GM12891 (cell line): ENCODE measurements at regions not wholly inside any gene's neighbourhood (a gene's known extent, or its start where the extent isn't known, plus 50 kb on each side); places are given as distances from the start of the nearest gene placed in this dataset.

Experiments used
- POLR2A ChIP-seq: IDR thresholded peaks from 2 replicates; pipeline ENCODE4 v1.6.1; 2011; ENCODE audit warnings: low read depth, low read length, control low read depth
- POLR2AphosphoS5 ChIP-seq: IDR thresholded peaks from 2 replicates; pipeline ENCODE4 v1.6.1; 2011; ENCODE audit warnings: low read depth, low read length, control low read depth
- POU2F2 ChIP-seq: IDR thresholded peaks from 2 replicates; pipeline ENCODE4 v1.6.1; 2011; ENCODE audit warnings: low read depth, mild to moderate bottlenecking, control low read depth, low read length, moderate library complexity
- SPI1 ChIP-seq: IDR thresholded peaks from 2 replicates; pipeline ENCODE4 v1.6.1; 2011; ENCODE audit warnings: low read depth, low read length, control low read depth
- TAF1 ChIP-seq: IDR thresholded peaks from 2 replicates; pipeline ENCODE4 v1.6.1; 2011; ENCODE audit warnings: low read depth, low read length, control low read depth

GRCh38 chr7:155244675-155245074 is 53.0 kb upstream of the INSIG1 start:
- TF ChIP-seq POLR2A (no peak), POLR2AphosphoS5 (no peak), SPI1 (no peak), TAF1 (no peak), POU2F2 (no peak)
